NCI-H446 treated with DMSO at 0.1 percent for 48 hours (cell line): ENCODE measurements at regions not wholly inside any gene's neighbourhood (a gene's known extent, or its start where the extent isn't known, plus 50 kb on each side); places are given as distances from the start of the nearest gene placed in this dataset.
A peak's percentile ranks its signal among the peaks of the same experiment; 100 is the strongest.

Experiments used
- DNase-seq: peaks from one replicate; lab custom pipeline; 2025; lab: John Stamatoyannopoulos, UW

DNA sequence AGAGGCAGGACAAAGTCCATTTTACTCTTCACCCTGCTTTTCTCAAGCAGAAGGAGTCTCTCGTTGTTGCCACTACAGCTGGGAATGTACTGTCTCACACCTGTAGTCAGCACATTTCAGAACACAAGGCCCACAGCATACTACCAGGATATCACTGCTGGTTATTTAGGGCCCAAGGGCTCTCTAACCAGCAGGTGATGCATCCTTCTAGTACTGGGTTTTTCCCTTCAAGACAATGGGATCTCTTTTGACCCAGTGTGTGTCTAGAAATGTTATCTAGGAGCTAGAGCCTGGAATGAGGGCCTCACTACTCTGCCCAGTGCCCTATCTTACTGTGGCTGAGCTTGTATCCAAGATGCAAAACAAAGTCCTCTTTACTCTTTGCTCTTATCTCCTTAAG lies 235.1 kb upstream of the PRR16 start:
- no peak for DNase-seq

DNA sequence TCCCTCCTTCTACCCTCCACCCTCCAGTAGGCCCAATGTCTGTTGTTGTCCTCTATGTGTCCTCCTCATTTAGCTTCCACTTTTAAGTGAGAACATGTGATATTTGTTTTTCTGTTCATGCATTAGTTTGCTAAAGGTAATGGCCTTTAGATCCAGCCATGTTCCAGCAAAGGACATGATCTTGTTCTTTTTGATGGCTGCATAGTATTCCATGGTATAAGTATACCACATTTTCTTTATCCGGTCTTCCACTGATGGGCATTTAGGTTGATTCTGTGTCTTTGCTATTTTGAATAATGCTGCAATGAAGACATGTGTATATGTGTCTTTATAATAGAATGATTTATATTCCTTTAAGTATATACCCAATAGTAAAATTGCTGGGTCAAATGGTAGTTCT lies 232.5 kb upstream of the PRR16 start:
- no peak for DNase-seq

DNA sequence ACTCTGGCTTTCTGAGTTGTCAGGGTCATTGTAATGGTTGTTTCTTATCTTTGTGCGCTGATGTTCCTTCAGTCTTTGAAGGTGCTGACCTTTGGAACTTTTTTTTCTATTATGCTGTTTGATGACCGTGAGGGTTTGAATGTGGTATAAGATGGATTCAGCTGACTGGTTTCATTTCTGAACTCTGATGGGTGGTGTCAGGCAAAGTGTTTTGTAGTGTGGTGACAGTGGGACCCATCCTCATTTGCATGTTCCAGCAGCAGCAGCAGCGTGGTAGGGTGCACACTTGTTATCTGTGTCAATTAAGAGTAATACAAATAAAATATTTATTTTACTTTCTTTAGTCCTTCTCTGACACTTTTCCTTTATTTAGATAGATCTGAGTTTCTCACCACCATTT lies 227.7 kb upstream of the PRR16 start:
- no peak for DNase-seq

- DNase-seq: no peak
Observed at GRCh38 chr5:120239086-120239485, 225.0 kb upstream of the PRR16 start.

DNA sequence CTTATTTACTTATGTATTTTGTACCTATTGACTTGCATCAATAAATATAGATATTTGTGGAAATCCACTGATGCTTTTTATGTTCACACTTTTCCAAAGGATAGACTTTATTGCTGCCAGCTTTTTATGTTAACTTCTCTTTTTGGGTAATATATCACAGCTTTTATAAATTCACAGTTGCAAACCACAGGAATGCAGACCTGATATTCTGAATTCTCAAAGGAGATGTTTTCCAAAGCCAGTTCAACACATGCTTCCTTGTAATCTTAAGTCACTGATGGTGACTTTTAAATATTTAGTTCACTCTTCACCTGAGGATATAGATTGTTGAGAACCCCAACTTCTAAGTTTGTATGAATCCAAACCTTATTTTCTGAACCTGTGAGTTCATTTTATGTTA lies 223.4 kb upstream of the PRR16 start:
- DNase-seq: no peak

- no peak for DNase-seq
Observed at GRCh38 chr5:120241400-120241799, 222.7 kb upstream of the PRR16 start.

DNA sequence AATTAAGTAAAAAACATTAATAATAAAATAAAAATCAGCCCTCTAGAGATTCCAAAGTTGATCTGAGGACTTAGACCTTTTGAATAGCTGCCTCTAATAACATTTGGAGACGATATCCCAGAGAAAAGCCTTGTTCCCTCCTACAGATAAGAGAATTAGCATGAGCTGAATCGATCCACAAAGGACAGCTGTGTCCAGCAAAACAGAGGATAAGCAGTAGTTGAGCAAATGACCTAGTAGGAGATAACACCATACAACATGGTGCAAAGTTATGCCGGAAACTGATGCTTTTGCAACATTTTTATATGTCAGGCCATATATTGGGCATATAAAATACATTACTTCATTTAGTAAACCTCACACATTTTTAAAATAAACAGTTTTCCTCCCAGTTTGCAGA lies 212.2 kb upstream of the PRR16 start:
- no peak for DNase-seq

- DNase-seq: peak; percentile 20
Observed at GRCh38 chr5:120252839-120253238, 211.3 kb upstream of the PRR16 start.

GRCh38 chr5:120254385-120254784 lies 209.7 kb upstream of the PRR16 start:
- DNase-seq: no peak

DNA sequence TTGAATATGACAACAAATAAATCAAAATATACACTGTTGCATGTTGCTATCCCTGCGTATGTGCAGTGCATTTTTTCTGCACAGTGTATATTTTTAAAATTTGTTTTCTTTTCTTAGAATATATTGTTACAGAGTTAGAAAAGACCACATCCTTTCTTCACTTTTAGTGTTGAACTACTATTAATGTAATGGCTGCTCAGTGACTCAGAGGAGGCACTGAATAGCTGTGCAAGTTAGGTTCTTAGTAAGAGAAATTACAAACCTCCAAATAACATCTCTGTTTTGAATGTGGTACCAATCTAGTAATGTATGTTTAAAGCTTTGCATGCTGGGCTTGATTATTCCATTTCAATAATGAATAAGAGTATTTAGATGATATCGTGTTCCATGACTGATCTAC lies 208.9 kb upstream of the PRR16 start:
- no peak for DNase-seq

DNA sequence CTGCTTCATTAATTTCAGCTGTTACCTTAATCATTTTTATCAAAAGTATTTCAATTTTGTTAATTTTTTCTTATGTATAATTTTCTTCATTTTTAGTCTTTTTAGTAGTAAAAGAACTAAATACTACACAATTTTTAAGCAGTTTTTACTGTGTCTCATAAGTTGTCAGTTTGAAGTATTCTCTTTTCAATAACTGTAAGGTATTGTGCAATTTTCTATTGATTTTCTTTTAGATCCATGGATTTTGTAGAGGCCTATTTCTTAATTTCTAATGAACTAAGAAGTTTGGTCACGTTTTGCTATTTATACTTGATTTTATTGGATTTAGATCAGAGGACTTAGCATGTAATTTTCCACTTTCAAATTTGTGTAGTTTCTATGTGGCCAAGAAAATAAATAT lies 207.7 kb upstream of the PRR16 start:
- no peak for DNase-seq

GRCh38 chr5:120257358-120257971 lies 206.6 kb upstream of the PRR16 start:
- DNase-seq: no peak

- DNase-seq: no peak
Observed at GRCh38 chr5:120258123-120258522, 206.0 kb upstream of the PRR16 start.

DNA sequence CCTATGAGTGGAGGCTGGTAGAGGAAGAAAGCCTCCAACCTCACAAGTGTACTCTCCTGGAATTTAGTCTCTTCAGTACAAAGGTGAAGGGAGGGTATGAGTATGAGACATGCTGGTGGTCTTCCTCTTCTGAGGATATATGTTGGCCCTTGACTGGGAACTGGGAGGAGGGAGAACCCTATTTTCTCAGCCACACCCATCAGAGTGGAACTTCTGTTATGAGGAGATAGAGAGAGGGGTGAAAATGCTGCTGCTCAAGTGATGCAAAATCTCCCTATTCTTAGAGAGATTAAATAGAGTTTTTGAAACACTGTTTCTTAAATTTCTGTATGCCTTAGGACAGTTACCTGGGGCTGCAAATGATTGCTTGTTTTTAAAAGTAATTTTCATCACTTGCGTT lies 203.4 kb upstream of the PRR16 start:
- DNase-seq: no peak

DNA sequence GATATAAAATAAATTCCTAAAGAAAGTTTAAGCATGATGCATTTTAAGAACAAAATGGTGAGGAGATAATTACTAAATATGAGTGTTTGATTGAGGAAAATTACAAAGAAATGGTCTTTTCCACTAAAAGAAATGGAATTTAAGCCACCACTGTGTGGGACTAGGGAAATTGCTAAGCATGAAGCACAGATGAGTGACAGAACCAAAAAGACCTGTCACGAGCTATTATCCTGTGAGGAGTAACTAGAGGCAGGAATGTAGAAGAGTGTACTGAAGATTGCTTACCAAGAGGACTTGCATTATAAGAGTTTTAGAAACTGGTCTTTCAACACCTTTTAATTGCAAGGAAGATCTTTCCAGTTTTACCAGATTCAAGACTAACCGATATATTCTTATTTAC lies 193.6 kb upstream of the PRR16 start:
- DNase-seq: no peak

- DNase-seq: no peak
Observed at GRCh38 chr5:120293796-120294195, 170.3 kb upstream of the PRR16 start.

- no peak for DNase-seq
Observed at GRCh38 chr5:120297616-120298015, 166.5 kb upstream of the PRR16 start.

GRCh38 chr5:120298981-120299380 lies 165.1 kb upstream of the PRR16 start:
- DNase-seq: no peak

GRCh38 chr5:120304663-120305062 lies 159.4 kb upstream of the PRR16 start:
- no peak for DNase-seq

- DNase-seq: no peak
Observed at GRCh38 chr5:120306303-120306702, 157.8 kb upstream of the PRR16 start.

DNA sequence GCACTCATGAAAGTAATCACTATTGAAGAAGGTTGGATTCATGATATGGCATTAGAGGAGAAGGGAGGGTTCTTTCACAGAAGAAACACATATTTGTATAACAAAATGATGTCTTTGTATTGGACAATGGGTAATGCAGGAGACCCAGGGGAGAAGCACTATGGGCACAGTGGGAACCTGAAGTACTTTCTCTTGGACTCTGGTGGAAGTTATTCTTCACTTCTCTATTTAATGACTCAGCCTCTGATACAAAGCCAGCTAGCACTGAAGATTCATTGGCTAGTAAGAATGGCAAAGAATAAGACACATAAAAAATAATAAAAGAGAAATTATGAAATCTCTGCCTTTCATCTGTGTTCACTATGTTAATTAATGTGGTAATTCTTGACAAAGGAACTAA lies 149.9 kb upstream of the PRR16 start:
- DNase-seq: no peak

DNA sequence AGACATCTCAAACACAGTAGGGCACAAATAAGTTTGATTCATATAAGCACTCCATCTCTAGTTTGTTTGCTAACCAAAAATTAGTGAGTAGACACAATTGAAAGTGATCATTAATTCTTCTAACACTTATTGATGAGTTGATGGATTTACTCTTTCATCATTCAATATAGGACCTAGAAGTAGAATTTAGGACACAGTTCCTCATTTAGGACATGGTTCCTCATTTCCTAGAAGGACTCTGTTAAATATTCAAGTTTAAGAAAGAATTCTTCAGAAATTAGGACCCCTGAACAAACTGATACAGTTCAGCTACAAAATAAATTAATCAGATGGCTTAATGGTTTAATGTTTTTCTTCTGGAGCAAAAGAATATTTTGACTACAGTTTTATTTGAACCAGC lies 143.5 kb upstream of the PRR16 start:
- no peak for DNase-seq

GRCh38 chr5:120326651-120327050 lies 137.4 kb upstream of the PRR16 start:
- DNase-seq: no peak

- no peak for DNase-seq
Observed at GRCh38 chr5:120327180-120327579, 136.9 kb upstream of the PRR16 start.

GRCh38 chr5:120329095-120329494 lies 135.0 kb upstream of the PRR16 start:
- no peak for DNase-seq
